ENCODE measurements at regions not wholly inside any gene's neighbourhood (a gene's known extent, or its start where the extent isn't known, plus 50 kb on each side); places are given as distances from the start of the nearest gene placed in this dataset.

GRCh38 chr7:106808967-106809635 is 56.0 kb upstream of the PIK3CG start:
- peak in 1 of 2 donors; percentile 15 for DNase-seq

- no peak for DNase-seq
Observed at GRCh38 chr7:106811472-106811871, 53.6 kb upstream of the PIK3CG start.

GRCh38 chr7:106812027-106812643 is 52.9 kb upstream of the PIK3CG start:
- peak; percentile 85 to 94 for DNase-seq

- DNase-seq = no peak
Observed at GRCh38 chr7:106813705-106814305, 51.3 kb upstream of the PIK3CG start.

- DNase-seq = peak; percentile 36 to 71
Observed at GRCh38 chr7:106814887-106815286, 50.2 kb upstream of the PIK3CG start.

Data from inflammatory macrophage (primary cell).